ENCODE measurements at regions not wholly inside any gene's neighbourhood (a gene's known extent, or its start where the extent isn't known, plus 50 kb on each side); places are given as distances from the start of the nearest gene placed in this dataset.
"Not testable (repeated sequence)": the region's sequence is repeated elsewhere in the genome, so short reads cannot be mapped to it uniquely, and the experiment has no call there.

- DNase-seq: no peak
Measured at GRCh38 chr5:12901696-12902095, 997.5 kb upstream of the CTNND2 start.

- DNase-seq: no peak
Measured at GRCh38 chr5:12896086-12896485, 991.8 kb upstream of the CTNND2 start.

- DNase-seq: no peak
Measured at GRCh38 chr5:12885018-12885417, 980.8 kb upstream of the CTNND2 start.

- DNase-seq: no peak
Measured at GRCh38 chr5:12883395-12883794, 979.1 kb upstream of the CTNND2 start.

GRCh38 chr5:12876541-12877298 lies 972.5 kb upstream of the CTNND2 start:
- no peak for DNase-seq

GRCh38 chr5:12870872-12871539 lies 966.8 kb upstream of the CTNND2 start:
- no peak for DNase-seq

- no peak for DNase-seq
Measured at GRCh38 chr5:12865529-12865928, 961.3 kb upstream of the CTNND2 start.

GRCh38 chr5:12861886-12862654 lies 957.8 kb upstream of the CTNND2 start:
- no peak for DNase-seq

- not testable (repeated sequence) for DNase-seq
Measured at GRCh38 chr5:12856105-12856504, 951.9 kb upstream of the CTNND2 start.

- DNase-seq: no peak
Measured at GRCh38 chr5:12854386-12854785, 950.1 kb upstream of the CTNND2 start.

GRCh38 chr5:12851761-12852160 lies 947.5 kb upstream of the CTNND2 start:
- DNase-seq: no peak

- DNase-seq: no peak
Measured at GRCh38 chr5:12848709-12849108, 944.5 kb upstream of the CTNND2 start.

- no peak for DNase-seq
Measured at GRCh38 chr5:12845549-12846159, 941.4 kb upstream of the CTNND2 start.

- no peak for DNase-seq
Measured at GRCh38 chr5:12840972-12841371, 936.7 kb upstream of the CTNND2 start.

- no peak for DNase-seq
Measured at GRCh38 chr5:12837592-12837991, 933.3 kb upstream of the CTNND2 start.

- no peak for DNase-seq
Measured at GRCh38 chr5:12825163-12825562, 920.9 kb upstream of the CTNND2 start.

GRCh38 chr5:12805165-12805698 lies 901.0 kb upstream of the CTNND2 start:
- DNase-seq: no peak

GRCh38 chr5:12799165-12799564 lies 894.9 kb upstream of the CTNND2 start:
- no peak for DNase-seq

- DNase-seq: no peak
Measured at GRCh38 chr5:12795333-12795663, 891.1 kb upstream of the CTNND2 start.

- no peak for DNase-seq
Measured at GRCh38 chr5:12794476-12795332, 890.5 kb upstream of the CTNND2 start.

- no peak for DNase-seq
Measured at GRCh38 chr5:12793373-12793772, 889.1 kb upstream of the CTNND2 start.

Measured in hypothalamus (tissue), 51 donors.